ENCODE measurements at regions not wholly inside any gene's neighbourhood (a gene's known extent, or its start where the extent isn't known, plus 50 kb on each side); places are given as distances from the start of the nearest gene placed in this dataset.

DNA sequence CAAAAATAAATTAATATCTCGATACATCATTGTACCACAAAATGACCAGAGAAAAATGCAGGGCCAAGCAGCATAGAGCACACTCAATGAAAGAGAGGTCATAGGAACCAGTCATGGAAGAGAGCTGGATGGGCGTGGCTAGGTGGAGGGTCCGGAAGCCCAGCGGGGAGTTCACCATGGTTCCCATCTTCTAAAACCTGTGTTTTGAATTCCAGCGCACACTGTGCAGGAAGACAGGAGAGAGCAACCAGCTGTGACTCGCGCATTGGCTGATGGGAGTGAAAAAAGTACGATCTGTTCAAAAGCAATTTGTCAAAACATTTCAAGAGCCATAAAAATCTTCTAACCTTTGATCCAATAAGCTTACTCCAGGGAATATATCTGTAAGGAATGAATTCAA is 125.2 kb upstream of the NANOS1 start:
- no peak for TF ChIP-seq CTCF (conservative IDR thresholded peaks at IDR 0.05)
- H3K27ac ChIP-seq: no peak overlapping the region

DNA sequence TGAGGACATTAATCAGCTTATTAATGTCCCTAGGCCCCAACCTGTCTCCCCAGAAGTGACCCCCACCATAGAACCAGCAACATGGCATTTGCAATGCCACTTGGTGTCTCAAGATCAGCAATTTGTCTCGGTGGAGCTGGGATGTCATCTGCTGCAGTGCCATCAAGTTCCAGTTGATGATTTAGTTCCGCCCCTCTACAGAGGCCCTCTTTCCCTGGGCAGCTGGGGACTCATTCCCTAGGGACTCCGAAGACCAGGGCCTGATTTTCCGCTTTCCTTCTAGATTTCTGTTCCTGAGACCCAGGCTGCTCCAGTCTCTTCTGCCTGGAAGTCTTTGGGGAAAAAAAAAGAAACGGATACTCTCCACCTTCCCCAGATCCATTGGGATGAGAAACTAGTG is 122.5 kb upstream of the NANOS1 start:
- no peak for TF ChIP-seq CTCF (conservative IDR thresholded peaks at IDR 0.05)
- no peak overlapping the region for H3K27ac ChIP-seq

DNA sequence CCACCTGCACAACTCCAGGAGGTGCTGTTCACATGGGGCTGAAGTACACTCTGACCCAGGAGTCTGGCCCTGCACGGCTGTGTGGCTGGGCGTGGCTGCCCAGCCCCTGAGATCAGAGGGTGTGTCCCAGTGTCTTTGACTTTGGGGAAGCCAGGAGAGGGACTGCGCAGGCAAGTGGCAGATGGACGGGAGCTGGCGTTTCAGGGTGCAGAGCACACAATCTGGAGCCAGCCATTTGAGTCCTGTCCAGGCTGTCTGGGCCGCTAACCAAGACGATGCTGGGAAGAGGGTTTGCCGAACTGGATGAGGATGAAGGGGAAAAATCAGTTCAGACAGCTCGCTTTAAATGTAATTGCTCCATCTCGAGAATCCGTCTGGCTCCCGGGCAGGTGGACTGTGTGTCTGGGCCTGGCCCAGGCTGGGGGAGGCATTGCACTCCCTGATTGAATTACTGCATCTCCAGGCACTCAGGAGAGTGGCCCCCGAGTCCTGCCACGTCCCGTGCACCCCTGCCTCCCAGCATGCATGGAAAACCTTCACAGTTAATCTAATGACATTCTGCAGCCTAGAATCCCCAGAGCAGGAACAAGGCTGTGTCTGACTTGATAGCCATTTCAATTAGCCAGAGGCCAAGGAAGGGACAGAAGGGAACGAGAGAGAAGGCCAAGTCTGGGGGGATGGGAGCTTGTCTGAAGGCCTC is 120.8 kb upstream of the NANOS1 start:
- no peak for TF ChIP-seq CTCF (conservative IDR thresholded peaks at IDR 0.05)
- no peak overlapping the region for H3K27ac ChIP-seq

DNA sequence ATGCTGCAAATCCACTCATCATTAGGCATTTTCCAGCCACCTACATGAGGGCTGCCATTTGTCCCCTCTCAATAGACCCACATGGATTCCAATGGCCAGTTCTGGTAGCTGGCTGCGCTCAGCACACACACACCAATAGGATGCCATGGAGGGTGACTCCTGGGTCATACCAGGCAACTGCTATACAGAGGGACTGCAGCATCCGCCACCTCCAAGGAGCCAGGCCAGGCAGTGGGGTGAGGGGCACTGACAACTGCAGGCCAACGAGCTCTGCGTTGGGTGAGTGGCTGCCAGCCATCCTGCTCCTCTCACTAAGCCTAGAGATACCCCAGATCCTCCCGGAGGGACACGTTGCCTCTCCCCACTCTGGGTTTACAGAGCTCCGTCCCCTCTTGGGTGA is 118.8 kb upstream of the NANOS1 start:
- no peak for TF ChIP-seq CTCF (conservative IDR thresholded peaks at IDR 0.05)
- no peak overlapping the region for H3K27ac ChIP-seq

DNA sequence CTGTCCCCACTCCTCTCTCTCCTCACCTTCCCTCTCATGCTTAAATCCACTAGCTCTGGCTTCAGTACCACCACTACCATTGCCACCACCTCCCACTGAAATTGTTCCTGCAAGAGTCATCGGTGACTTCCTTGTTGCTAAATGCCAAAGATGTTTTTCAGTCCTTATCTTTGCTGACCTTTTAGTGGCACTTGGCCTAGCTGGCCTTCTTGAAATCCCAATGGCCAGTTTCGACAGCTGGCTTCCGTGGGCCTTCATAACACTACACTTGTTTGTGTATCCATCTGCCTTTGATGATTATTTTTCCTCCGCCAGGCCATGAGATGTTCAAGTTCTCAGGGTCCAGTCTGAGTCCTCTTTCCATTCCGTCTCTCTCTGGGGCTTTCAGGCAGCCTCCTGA is 118.2 kb upstream of the NANOS1 start:
- no peak for TF ChIP-seq CTCF (conservative IDR thresholded peaks at IDR 0.05)
- H3K27ac ChIP-seq: no peak overlapping the region

GRCh38 chr10:118912961-118913600 is 116.4 kb upstream of the NANOS1 start:
- TF ChIP-seq CTCF (conservative IDR thresholded peaks at IDR 0.05): no peak

DNA sequence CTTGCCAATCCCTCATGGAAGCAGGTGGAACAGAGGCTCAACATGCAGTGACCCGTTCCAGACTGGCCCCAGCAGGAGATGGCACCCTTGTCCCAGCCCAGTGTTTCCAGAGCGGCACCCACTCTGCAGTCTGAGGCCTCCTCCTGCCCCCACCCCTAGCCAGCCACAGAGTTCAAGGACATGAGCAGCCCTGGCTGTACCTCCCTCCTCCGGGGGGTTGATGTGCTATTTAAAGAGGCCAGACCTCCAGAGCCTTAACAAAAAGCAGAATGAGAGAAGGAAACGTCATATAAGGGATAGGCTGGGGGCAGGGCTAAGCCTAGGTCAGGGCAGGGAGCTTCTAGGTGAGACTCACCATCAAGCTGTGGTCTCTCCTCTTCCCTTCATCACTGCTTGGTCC is 115.7 kb upstream of the NANOS1 start:
- no peak for TF ChIP-seq CTCF (conservative IDR thresholded peaks at IDR 0.05)
- H3K27ac ChIP-seq: no peak overlapping the region

More at GRCh38 chr10:118912961-118913600, 116.4 kb upstream of the NANOS1 start:
- H3K27ac ChIP-seq: no peak overlapping the region

Measured in VCaP (cell line).